WTC11 (cell line): ENCODE measurements at regions not wholly inside any gene's neighbourhood (a gene's known extent, or its start where the extent isn't known, plus 50 kb on each side); places are given as distances from the start of the nearest gene placed in this dataset.

Experiments used
- ATAC-seq: fragments of 200-7000 bp; cut with Tn5 transposase; 2 replicates; pipeline ENCODE4 v1.10.0; 2021; ENCODE audit warnings: mild to moderate bottlenecking, moderate library complexity
- CTCF ChIA-PET: fragments of 300-600 bp; sonication (Branson Sonifier 250); formaldehyde crosslinking; loops from one replicate; lab custom pipeline; 2021; ENCODE audit warnings: antibody characterized with exemption; lab: Charles Lee
- POLR2A ChIA-PET: fragments of 350-600 bp; sonication (Branson Sonifier 250); formaldehyde crosslinking; loops from one replicate; lab custom pipeline; 2021; ENCODE audit warnings: antibody characterized with exemption; lab: Charles Lee
- DNase-seq: peaks from one replicate; pipeline ENCODE4 v3.0.0; 2021; ENCODE audit warnings: low spot score
- H3K27ac Mint-ChIP-seq: 2 replicates; pipeline ENCODE4 v1.8.0; 2021; ENCODE audit warnings: mixed read lengths
- H3K27me3 Mint-ChIP-seq: 2 replicates; pipeline ENCODE4 v1.8.0; 2021; ENCODE audit warnings: low read depth, mild to moderate bottlenecking, moderate library complexity, mixed read lengths
- H3K36me3 Mint-ChIP-seq: 2 replicates; pipeline ENCODE4 v1.8.0; 2021; ENCODE audit warnings: mixed read lengths
- H3K4me1 Mint-ChIP-seq: 2 replicates; pipeline ENCODE4 v1.8.0; 2022; ENCODE audit warnings: mixed read lengths
- H3K4me3 Mint-ChIP-seq: 2 replicates; pipeline ENCODE4 v1.8.0; 2021; ENCODE audit warnings: mild to moderate bottlenecking, moderate library complexity, mixed read lengths
- H3K9me3 Mint-ChIP-seq: 2 replicates; pipeline ENCODE4 v1.8.0; 2021; ENCODE audit warnings: mixed read lengths
- GABPB1 ChIP-seq: sonication (generic); formaldehyde crosslinking; IDR thresholded peaks from 2 replicates; pipeline ENCODE4 v1.8.1; 2023; ENCODE audit warnings: mild to moderate bottlenecking, missing genetic modification reagents
- NFYB ChIP-seq: sonication (generic); formaldehyde crosslinking; conservative IDR thresholded peaks from 2 replicates; pipeline ENCODE4 v1.8.0; 2022; ENCODE audit warnings: low read depth, missing genetic modification reagents
- ZNF263 ChIP-seq: sonication (generic); formaldehyde crosslinking; IDR thresholded peaks from 2 replicates; pipeline ENCODE4 v1.8.1; 2022; ENCODE audit warnings: low read depth, mild to moderate bottlenecking, moderate library complexity, missing genetic modification reagents
- ZNF317 ChIP-seq: sonication (generic); formaldehyde crosslinking; IDR thresholded peaks from 2 replicates; pipeline ENCODE4 v1.8.1; 2023; ENCODE audit warnings: low read depth, mild to moderate bottlenecking, moderate library complexity, missing genetic modification reagents, borderline replicate concordance
- ZNF425 ChIP-seq: fragments of 250-450 bp; sonication (Bioruptor Pico); conservative IDR thresholded peaks from 2 replicates; pipeline ENCODE4 v1.9.0; 2021; ENCODE audit warnings: mild to moderate bottlenecking
- TF ChIP-seq, protein P1 (sequence below): sonication (generic); formaldehyde crosslinking; IDR thresholded peaks from 2 replicates; pipeline ENCODE4 v1.8.0; 2023; ENCODE audit warnings: missing genetic modification reagents, mild to moderate bottlenecking, borderline replicate concordance
- TF ChIP-seq, protein P2 (sequence below): fragments of 250-450 bp; sonication (Bioruptor Pico); IDR thresholded peaks from 2 replicates; pipeline ENCODE4 v1.9.0; 2021; ENCODE audit warnings: mild to moderate bottlenecking
- TF ChIP-seq, protein P3 (sequence below): fragments of 250-450 bp; sonication (Bioruptor Pico); IDR thresholded peaks from 2 replicates; pipeline ENCODE4 v1.8.0; 2021; ENCODE audit warnings: mild to moderate bottlenecking
- TF ChIP-seq, protein P4 (sequence below): sonication (generic); formaldehyde crosslinking; IDR thresholded peaks from 2 replicates; pipeline ENCODE4 v1.8.1; 2022; ENCODE audit warnings: low read depth, mild to moderate bottlenecking, moderate library complexity, missing genetic modification reagents, borderline replicate concordance
- TF ChIP-seq, protein P5 (sequence below): sonication (generic); formaldehyde crosslinking; IDR thresholded peaks from 2 replicates; pipeline ENCODE4 v1.8.1; 2023; ENCODE audit warnings: mild to moderate bottlenecking, missing genetic modification reagents, moderate library complexity

DNA sequence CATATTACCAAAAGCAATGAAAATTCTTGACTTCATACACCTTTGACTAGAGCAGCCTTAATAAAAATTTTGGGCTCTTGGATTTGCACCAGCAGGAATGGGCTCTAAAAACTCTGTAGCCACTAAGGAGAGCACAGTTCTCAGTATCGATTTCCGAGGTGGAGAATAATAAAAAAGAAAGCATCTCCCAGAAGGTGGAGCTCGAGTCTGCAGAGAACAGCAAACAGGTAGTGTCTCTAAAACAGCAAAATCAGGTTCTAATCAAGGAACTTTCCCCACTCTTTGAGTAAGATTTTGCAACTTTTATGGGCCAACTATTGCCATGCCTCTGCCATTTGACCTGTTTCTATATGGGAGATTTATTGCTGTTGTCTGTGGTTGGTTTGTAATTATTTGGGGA lies 258.7 kb upstream of the GPC6 start:
- no peak for DNase-seq
- ChIA-PET CTCF (interaction anchor here (1.2 kb wide), 1 partner anchor 260 kb away, joined by 3 read pairs; no protein-coding TSS in a partner anchor), POLR2A (no interaction called here)
- peaks cover 6% of the 10 kb centered on the region; the same call in 1 of the 2 replicates for H3K4me1 Mint-ChIP-seq
- peaks cover 5% of the 10 kb centered on the region for H3K36me3 Mint-ChIP-seq
- H3K27me3 Mint-ChIP-seq: no peaks in the 10 kb centered on the region
- no peak overlapping the region for H3K27ac Mint-ChIP-seq
- H3K4me3 Mint-ChIP-seq: no peak overlapping the region
- no peak for TF ChIP-seq ZNF425 (CRISPR knock-in tag)
- TF ChIP-seq, protein P1, sequence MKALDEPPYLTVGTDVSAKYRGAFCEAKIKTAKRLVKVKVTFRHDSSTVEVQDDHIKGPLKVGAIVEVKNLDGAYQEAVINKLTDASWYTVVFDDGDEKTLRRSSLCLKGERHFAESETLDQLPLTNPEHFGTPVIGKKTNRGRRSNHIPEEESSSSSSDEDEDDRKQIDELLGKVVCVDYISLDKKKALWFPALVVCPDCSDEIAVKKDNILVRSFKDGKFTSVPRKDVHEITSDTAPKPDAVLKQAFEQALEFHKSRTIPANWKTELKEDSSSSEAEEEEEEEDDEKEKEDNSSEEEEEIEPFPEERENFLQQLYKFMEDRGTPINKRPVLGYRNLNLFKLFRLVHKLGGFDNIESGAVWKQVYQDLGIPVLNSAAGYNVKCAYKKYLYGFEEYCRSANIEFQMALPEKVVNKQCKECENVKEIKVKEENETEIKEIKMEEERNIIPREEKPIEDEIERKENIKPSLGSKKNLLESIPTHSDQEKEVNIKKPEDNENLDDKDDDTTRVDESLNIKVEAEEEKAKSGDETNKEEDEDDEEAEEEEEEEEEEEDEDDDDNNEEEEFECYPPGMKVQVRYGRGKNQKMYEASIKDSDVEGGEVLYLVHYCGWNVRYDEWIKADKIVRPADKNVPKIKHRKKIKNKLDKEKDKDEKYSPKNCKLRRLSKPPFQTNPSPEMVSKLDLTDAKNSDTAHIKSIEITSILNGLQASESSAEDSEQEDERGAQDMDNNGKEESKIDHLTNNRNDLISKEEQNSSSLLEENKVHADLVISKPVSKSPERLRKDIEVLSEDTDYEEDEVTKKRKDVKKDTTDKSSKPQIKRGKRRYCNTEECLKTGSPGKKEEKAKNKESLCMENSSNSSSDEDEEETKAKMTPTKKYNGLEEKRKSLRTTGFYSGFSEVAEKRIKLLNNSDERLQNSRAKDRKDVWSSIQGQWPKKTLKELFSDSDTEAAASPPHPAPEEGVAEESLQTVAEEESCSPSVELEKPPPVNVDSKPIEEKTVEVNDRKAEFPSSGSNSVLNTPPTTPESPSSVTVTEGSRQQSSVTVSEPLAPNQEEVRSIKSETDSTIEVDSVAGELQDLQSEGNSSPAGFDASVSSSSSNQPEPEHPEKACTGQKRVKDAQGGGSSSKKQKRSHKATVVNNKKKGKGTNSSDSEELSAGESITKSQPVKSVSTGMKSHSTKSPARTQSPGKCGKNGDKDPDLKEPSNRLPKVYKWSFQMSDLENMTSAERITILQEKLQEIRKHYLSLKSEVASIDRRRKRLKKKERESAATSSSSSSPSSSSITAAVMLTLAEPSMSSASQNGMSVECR (CRISPR knock-in tag): no peak
- H3K9me3 Mint-ChIP-seq: peaks cover 10% of the 10 kb centered on the region
- ATAC-seq: peak; percentile 52

DNA sequence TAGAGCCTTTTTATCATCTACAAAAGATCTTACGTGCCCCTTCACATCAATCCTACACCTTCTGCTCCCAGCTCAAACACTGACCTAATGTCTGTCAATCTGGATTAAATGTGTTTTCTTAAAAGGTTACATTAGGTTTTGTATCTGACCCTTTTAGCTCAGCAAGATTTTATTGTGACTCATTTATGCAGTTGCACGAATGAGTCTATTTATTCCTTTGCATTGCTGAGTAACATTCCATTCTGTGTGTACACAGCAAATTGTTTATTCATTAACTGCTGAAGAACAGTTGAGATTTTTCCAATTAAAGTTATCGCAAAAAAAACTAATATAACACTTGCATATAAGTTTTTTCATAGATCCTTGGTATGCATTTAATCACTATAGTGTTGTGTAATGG lies 253.9 kb upstream of the GPC6 start:
- no peaks in the 10 kb centered on the region; the same call in 1 of the 2 replicates for H3K36me3 Mint-ChIP-seq
- H3K27ac Mint-ChIP-seq: no peak overlapping the region
- no peak for ATAC-seq
- no peak overlapping the region for H3K4me3 Mint-ChIP-seq
- H3K4me1 Mint-ChIP-seq: peaks cover 6% of the 10 kb centered on the region
- POLR2A ChIA-PET: no interaction called here
- TF ChIP-seq, protein P2, sequence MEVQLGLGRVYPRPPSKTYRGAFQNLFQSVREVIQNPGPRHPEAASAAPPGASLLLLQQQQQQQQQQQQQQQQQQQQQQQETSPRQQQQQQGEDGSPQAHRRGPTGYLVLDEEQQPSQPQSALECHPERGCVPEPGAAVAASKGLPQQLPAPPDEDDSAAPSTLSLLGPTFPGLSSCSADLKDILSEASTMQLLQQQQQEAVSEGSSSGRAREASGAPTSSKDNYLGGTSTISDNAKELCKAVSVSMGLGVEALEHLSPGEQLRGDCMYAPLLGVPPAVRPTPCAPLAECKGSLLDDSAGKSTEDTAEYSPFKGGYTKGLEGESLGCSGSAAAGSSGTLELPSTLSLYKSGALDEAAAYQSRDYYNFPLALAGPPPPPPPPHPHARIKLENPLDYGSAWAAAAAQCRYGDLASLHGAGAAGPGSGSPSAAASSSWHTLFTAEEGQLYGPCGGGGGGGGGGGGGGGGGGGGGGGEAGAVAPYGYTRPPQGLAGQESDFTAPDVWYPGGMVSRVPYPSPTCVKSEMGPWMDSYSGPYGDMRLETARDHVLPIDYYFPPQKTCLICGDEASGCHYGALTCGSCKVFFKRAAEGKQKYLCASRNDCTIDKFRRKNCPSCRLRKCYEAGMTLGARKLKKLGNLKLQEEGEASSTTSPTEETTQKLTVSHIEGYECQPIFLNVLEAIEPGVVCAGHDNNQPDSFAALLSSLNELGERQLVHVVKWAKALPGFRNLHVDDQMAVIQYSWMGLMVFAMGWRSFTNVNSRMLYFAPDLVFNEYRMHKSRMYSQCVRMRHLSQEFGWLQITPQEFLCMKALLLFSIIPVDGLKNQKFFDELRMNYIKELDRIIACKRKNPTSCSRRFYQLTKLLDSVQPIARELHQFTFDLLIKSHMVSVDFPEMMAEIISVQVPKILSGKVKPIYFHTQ (CRISPR knock-in tag): no peak
- TF ChIP-seq, protein P3, sequence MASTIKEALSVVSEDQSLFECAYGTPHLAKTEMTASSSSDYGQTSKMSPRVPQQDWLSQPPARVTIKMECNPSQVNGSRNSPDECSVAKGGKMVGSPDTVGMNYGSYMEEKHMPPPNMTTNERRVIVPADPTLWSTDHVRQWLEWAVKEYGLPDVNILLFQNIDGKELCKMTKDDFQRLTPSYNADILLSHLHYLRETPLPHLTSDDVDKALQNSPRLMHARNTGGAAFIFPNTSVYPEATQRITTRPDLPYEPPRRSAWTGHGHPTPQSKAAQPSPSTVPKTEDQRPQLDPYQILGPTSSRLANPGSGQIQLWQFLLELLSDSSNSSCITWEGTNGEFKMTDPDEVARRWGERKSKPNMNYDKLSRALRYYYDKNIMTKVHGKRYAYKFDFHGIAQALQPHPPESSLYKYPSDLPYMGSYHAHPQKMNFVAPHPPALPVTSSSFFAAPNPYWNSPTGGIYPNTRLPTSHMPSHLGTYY (CRISPR knock-in tag): no peak
- TF ChIP-seq, protein P4, sequence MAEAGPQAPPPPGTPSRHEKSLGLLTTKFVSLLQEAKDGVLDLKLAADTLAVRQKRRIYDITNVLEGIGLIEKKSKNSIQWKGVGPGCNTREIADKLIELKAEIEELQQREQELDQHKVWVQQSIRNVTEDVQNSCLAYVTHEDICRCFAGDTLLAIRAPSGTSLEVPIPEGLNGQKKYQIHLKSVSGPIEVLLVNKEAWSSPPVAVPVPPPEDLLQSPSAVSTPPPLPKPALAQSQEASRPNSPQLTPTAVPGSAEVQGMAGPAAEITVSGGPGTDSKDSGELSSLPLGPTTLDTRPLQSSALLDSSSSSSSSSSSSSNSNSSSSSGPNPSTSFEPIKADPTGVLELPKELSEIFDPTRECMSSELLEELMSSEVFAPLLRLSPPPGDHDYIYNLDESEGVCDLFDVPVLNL: no peak
- TF ChIP-seq NFYB (CRISPR knock-in tag): no peak
- TF ChIP-seq ZNF317 (CRISPR knock-in tag): no peak
- no peak for TF ChIP-seq ZNF263 (CRISPR knock-in tag)
- TF ChIP-seq, protein P5, sequence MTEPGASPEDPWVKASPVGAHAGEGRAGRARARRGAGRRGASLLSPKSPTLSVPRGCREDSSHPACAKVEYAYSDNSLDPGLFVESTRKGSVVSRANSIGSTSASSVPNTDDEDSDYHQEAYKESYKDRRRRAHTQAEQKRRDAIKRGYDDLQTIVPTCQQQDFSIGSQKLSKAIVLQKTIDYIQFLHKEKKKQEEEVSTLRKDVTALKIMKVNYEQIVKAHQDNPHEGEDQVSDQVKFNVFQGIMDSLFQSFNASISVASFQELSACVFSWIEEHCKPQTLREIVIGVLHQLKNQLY (CRISPR knock-in tag): no peak
- TF ChIP-seq, protein P1 (CRISPR knock-in tag): no peak
- TF ChIP-seq GABPB1 (CRISPR knock-in tag): no peak
- no peaks in the 10 kb centered on the region for H3K27me3 Mint-ChIP-seq
- peaks cover 17% of the 10 kb centered on the region for H3K9me3 Mint-ChIP-seq
- CTCF ChIA-PET: no interaction called here
- DNase-seq: no peak
